Sigmoid colon (tissue), 4 donors: ENCODE measurements at regions not wholly inside any gene's neighbourhood (a gene's known extent, or its start where the extent isn't known, plus 50 kb on each side); places are given as distances from the start of the nearest gene placed in this dataset.

ENCODE experiments used
- CTCF ChIP-seq, 4 experiments: fragments of 450-650 bp in 3 of 4; fragments of 200-600 bp in 1 of 4; IDR thresholded peaks; one replicate each; pipeline ENCODE4 v1.5.1; 2016 to 2019; ENCODE audit warnings: antibody characterized with exemption in 4 of 4, mild to moderate bottlenecking in 3 of 4, moderate library complexity in 2 of 4
- EP300 ChIP-seq, 4 donors: sonication (generic); formaldehyde crosslinking; IDR thresholded peaks; one replicate each; pipeline ENCODE4 v1.6.1; 2017; ENCODE audit warnings: antibody characterized with exemption in 4 of 4
- POLR2A ChIP-seq, 2 donors: fragments of 450-650 bp; IDR thresholded peaks; one replicate each; pipeline ENCODE4 v1.6.1; 2016; ENCODE audit warnings: antibody characterized with exemption in 2 of 2, mild to moderate bottlenecking in 2 of 2, moderate library complexity in 2 of 2
- POLR2AphosphoS5 ChIP-seq, 4 donors: sonication (generic); formaldehyde crosslinking; IDR thresholded peaks; one replicate each; pipeline ENCODE4 v1.6.1; 2017; ENCODE audit warnings: antibody characterized with exemption in 4 of 4

- TF ChIP-seq POLR2AphosphoS5 (IDR thresholded peaks at IDR 0.05) (no peak), CTCF (IDR thresholded peaks at IDR 0.05) (no peak), POLR2A (IDR thresholded peaks at IDR 0.05) (no peak), EP300 (IDR thresholded peaks at IDR 0.05) (no peak)
These were observed 208.7 kb upstream of the STK17B start for GRCh38 chr2:196380098-196380497.
